HG03571 (cell line): ENCODE measurements at regions not wholly inside any gene's neighbourhood (a gene's known extent, or its start where the extent isn't known, plus 50 kb on each side); places are given as distances from the start of the nearest gene placed in this dataset.
"Not testable (repeated sequence)": the region's sequence is repeated elsewhere in the genome, so short reads cannot be mapped to it uniquely, and the experiment has no call there.

Experiments used
- ATAC-seq: cut with Tn5 transposase; IDR thresholded peaks from one replicate; pipeline ENCODE4 v1.9.1; 2021; ENCODE audit not compliant: unreplicated experiment

DNA sequence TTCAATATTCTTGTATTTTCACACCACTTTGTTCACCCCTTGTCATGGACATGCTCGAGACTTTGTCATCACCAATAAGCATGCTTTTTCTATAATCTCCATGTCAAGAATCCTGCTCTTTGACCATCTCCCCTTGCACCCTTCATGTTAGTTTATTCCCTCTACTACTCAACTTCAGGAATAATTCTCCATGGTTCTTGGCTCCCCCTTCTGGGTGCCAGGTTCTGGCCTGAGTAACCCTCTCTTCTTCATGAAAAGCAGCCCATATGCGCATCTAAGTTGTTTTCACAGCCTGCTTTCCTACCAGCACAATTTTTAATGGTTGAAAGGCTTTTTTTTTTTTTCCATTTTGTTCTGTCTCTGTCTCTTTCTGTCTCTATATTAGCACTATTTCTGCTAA lies 160.7 kb downstream of the LEPR start:
- no peak for ATAC-seq

DNA sequence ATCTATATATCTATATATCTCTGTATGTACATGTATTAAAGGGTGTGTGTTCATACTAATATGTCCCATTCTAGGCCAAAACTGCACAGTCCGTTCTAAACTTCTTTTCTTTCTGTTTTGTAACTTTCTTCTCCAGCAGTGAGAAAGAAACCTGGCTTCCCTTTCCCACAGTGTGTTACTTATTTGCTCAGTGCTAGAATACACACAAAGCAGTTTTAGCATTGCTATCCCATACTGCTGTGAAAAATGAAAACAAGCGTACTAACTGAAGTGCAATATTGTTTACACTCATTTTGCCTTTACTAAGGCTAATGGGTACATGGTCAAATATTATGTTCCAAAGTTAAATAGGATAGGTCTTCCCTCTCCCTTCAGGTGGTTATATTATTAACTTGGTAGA lies 163.9 kb downstream of the LEPR start:
- no peak for ATAC-seq

DNA sequence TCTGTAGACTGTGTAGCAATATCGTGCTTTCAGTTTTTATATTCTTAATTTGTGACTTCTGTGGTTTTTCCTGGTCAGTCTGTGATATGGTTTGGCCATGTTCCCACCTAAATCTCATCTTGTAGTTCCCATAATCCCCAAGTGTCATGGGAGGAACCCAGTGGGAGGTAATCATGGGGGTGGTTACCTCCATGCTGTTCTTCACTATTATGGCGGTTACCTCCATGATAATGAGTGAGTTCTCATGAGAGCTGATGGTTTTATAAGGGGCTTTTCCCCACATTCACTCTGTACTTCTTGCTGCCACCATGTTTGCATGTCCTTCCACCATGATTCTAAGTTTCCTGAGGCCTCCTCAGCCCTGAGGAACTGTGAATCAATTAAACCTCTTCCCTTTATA lies 169.8 kb downstream of the LEPR start:
- ATAC-seq, result no peak

DNA sequence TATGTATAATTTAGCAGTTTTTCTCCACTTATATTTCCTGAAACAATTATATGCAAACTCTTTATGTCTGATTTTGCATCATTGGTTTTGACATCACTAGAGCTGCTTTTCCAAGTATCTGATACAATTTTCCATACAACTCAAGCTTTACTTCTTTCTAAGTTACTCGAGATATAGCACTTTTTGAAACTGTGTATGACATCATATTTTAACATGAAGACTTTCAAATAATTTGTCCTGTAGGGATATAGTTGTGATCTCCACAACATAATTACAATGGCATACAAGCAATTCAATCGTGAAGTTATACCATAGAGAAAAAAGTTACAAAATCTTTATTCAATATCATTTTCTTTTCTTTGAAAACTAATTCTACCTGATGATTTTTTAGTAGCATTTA lies 173.0 kb downstream of the LEPR start:
- no peak for ATAC-seq

DNA sequence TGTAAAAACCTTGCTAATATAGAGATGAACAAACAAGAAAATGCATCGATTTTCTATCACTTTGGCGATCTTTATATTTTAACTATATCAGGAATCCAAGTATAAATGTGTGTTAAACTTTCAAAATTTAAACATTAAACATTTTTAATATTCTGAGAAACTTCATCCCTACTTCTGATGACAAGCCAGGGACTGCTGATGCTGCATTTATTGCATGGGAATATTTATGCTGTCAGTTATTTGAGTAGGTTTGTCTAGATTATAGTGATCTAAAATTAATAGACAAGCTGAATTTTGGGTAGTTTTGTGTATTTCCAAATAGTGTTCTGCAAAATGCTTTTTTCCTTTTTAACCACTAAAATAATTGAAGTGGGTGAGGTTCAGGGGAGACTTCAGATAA lies 175.3 kb downstream of the LEPR start:
- ATAC-seq, result no peak

DNA sequence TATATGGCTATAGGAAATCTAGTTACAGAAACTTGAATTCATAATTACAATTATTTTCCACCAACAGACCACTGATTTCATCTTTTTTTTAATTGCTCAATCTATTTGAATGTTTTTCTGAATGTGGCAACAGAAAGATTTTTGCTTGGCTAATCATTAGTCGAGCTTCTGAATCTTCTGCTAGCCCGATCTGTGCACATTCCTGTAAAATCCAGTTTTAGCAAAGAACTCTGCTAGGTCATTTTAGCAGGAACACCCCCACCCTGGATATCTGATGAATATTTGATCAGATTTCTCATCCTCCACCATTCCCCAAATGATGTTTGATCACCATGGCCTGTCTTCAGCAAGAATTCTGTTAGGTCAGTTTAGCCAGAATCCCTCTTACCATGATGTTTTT lies 176.3 kb downstream of the LEPR start:
- ATAC-seq, result no peak

DNA sequence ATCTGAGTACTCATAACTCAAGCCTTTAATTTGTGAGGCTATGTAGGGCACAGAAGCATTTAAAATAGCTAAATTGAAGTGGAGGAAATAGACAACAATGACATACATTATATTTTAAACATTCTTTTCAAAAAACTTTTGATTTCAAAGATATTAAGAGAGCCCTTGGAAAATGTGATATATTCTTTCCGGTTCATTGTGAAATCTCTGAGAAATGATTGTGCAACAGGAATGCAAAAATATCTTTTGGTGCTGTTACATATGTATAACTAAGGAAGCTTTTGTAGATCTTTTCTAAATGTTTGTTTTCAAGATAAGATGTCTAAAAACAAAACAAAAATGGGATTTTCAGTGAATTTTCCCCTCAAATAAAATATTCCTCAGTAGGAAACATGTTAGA lies 185.2 kb downstream of the LEPR start:
- ATAC-seq, result no peak

DNA sequence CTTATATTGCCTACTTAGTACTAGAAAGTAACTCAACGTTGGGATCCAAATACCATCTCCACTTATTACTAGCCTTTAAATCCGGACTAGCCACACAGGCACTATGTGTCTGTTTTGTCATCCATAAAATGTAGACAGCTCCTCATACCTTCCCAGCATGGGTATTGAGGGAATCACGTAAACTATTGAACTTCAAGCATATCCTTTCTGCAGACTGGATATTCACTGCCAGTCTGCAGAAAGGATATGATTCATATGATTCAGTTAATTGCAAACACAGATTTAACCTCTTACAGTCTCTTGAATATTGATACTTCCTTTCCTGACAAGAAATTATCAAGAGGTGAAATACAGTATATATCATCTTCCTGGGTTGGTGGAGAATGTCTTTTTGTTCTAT lies 186.0 kb downstream of the LEPR start:
- no peak for ATAC-seq

DNA sequence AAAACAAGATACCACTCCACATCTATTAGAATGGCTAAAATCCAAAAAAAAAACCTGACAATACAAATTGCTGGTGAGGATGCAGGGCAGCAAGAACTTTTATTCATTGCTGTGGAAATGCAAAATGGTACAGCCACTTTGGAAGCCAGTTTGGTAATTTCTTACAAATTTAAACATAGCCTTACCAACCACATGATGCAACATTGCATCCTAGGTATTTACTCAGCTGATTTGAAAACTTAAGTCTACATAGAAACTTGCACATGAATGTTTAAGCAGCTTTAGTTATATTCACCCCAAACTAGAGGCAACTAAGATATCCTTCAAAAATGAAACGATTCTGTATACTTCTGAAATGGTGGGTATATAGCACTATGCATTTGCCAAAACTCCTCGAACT lies 178.8 kb upstream of the PDE4B start:
- no peak for ATAC-seq

DNA sequence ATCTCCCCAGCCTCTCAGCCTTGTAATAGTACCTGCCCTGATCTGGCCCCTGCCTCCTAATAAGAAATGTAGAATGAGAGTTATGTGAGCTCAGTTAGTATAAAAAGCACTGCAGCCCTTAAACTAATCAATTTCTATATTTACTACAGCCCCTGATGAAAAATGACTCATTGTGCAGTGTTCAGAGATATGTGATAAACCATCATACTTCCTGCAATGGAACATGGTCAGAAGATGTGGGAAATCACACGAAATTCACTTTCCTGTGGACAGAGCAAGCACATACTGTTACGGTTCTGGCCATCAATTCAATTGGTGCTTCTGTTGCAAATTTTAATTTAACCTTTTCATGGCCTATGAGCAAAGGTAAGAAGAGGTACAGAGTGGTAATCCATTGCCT lies 176.8 kb upstream of the PDE4B start:
- no peak for ATAC-seq

DNA sequence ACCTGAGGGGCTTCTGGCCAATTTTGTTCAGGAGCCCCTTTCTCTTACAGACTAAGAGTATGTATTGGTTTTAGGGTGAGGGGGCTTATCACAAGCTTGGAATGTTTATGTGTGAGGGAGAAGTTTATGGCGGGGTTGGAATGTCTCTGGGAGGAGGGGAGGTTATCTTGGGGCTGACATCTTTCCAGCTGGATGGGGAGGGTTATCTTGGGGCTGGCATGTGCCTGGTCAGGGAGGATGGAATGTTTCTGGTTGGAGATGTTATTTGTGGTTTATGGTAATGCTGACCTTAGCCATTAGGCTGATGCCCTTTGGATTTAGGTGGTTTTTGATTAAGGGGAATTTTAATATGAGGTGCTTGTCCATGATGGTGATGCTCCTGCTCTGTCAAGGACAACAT lies 171.0 kb upstream of the PDE4B start:
- ATAC-seq, result not testable (repeated sequence)

DNA sequence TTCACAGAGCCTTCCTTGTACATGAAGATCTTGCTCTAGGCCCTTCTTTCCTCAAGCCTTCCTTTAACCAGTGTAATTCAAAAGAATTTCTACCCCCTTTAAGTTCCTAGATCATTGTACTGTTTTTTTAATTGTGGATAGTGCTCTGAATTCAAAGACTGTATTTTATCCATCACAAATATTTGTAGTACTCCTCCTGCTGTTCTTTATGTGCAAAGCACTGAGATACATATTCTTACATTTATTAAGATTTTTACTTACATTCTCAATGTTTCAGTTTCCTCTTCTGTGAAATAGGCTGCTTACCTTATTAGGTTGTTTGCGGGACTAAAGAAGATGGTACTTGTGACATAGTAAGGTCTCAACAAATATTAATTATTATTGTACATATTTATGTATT lies 168.8 kb upstream of the PDE4B start:
- no peak for ATAC-seq

DNA sequence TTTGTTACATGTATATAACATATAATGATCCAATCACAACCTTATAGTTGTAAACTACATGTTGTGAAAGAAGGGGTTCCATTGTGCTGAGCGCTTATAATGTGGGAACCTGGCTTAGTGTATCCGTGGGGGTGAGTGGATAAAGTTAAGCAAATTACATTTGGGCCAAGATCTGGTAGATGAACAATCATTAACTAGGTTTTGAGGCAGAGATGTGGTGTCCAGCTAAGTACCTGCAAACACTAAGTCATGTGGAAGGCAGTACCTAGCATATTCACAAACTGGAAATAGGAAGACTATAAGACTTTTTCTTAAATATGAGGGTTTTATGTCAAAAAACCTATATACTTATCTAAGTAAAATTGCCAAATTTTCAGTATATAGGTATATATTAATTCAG lies 167.2 kb upstream of the PDE4B start:
- no peak for ATAC-seq

DNA sequence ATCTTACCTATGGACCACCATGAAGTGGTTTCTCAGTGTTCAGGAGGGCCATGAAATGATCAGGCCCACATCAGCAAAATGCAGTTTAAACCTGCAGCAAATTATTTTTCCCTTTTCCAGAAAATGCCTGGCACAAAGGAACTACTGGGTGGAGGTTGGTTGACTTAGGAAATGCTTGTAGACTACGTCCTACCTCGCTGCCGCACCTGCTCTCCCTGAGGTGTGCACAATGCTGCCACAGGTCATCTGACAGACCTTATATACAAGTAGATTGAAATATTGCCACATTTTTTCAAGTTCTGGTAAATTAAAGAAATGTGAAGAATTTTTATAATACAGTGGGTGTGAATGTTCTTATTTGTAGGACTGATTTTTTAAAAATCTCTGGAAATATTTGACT lies 166.7 kb upstream of the PDE4B start:
- no peak for ATAC-seq

DNA sequence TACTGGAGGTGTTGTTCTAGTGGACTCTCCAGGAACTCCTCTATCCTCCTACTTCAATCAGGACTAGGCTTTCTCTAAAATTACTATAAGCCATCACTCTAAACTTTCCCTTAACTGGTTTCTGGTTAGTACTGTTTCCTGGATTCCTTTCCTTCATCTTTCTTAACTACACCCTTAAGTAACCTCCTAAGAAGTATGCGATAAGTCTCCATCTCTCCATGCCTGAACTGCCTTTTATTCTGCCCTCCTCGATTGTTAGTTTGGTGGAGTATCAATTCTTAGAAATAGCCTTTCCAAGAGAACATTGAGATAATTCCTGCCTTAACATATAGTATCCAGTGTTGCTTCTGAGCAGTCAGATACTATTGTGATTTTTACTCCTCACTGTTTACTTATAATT lies 162.9 kb upstream of the PDE4B start:
- no peak for ATAC-seq

DNA sequence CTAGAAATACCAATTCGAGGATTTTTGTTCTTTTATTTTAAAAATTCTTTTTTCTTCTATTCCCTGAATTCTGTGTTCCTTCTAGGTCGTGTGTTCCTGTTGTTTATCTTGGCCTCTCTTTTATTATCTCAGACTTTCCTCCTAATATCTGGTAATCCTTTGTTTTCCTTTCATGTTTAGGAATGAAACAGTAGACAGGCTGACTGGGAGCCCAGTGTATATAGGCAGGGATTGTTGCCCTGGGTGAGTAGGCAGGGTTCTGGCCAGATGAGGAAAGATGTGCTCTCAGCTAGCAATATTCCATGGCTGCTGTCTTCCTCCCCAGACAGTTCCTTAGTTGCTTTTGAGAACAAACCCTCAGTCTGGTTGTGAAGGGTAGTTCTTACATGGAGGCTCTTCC lies 161.8 kb upstream of the PDE4B start:
- ATAC-seq, result no peak

DNA sequence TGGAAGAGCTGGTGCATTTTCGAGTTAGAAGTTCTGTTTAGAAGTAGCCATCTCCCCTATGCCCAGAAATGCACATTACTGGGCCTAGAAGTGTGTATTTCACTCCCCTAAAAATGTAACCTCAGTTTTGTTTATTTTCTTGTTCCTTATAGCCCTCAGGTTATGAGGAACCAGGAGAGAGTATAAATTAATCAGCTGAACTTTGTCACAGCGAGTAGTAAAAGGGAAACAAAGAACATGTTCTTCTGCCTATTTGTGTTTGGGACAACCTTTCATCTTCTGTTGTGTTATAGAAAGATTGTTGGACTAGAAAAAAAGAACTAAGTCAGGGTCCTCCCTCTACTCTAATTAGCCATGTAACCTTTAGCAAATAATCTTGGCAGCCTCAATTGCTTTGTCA lies 160.5 kb upstream of the PDE4B start:
- no peak for ATAC-seq

DNA sequence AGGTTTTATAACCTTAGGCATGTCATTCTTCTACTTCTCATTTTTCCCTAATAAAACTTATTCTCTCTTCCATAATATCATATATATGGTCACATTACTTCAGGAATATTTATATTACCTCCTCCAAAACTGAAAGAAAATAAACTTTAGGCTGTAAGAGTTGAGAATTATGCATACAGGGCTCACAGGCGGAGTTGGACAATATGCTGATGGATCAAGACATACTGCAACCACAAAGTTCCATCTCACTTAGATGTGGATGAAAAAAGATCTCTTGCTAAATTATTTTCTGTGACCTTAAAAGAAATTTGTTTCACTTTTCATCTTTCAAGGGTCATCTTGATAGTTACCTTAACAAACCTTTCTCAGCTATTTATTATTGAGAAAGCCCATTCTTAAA lies 152.6 kb upstream of the PDE4B start:
- no peak for ATAC-seq

DNA sequence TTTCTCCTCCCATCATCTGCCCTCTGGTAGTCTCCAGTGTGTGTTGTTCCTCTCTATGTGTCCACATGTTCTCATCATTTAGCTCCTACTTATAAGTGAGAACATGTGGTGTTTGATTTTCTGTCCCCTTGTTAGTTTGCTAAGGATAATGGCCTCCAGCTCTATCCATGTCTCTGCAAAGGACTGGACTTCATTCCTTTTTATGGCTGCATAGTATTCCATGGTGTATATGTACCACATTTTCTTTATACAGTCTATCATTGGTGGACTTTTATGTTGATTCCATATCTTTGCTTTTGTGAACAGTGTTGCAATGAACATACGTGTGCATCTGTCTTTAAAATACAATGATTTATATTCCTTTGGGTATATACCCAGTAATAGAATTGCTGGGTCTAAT lies 143.5 kb upstream of the PDE4B start:
- ATAC-seq, result not testable (repeated sequence)

DNA sequence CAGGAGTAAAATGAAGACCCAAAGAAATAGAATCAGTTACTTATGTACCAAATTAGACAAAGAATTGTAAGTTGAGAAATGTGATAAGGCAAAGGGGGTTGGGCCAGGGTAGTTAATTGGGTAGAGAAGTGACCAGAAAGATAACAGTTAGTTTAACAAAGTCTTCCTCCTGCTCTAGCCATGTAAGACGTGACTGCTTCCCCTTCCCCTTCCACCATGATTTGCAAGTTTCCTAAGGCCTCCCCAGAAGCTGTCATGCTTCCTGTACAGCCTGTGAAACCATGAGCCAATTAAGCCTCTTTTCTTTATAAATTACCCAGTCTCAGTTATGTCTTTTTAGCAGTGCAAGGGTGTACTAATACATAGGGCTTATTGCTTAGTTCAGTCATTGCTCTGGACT lies 142.0 kb upstream of the PDE4B start:
- no peak for ATAC-seq

DNA sequence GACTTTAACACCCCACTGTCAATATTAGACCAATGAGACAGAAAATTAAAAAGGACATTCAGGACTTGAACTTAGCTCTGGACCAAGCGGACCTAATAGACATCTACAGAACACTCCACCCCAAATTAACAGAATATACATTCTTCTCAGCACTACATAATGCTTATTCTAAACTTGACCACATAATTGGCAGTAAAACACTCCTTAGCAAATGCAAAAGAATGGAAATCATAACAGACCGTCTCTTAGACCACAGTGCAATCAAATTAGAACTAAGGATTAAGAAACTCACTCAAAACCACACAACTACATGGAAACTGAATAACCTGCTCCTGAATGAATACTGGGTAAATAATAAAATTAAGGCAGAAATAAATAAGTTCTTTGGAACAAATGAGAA lies 138.2 kb upstream of the PDE4B start:
- ATAC-seq, result not testable (repeated sequence)

DNA sequence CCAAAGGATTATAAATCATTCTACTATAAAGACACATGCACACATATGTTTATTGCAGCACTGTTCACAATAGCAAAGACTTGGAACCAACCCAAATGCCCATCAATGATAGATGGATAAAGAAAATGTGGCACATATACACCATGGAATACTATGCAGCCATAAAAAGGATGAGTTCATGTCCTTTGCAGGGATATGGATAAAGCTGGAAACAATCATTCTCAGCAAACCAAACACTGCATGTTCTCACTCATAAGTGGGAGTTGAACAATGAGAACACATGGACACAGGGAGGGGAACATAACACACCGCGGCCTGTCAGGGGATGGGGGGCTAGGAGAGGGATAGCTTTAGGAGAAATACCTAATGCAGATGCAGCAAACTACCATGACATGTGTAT lies 135.1 kb upstream of the PDE4B start:
- not testable (repeated sequence) for ATAC-seq

DNA sequence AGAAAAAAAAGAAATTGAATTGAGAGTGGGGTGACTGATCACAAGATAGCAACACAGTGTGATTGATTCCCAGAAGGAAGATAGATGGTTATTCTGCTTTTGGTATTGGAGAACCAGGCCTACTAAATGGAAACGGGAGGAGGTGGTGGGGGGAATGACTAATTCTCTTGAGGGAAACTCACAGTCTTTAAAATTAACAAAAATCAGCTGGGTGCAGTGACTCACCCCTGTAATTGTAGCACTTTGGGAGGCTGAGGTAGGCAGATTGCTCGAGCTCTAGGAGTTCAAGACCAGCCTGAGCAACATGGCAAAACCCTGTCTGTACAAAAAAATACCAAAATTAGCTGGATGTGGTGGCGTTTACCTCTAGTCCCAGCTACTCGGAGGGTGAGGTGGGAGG lies 134.6 kb upstream of the PDE4B start:
- no peak for ATAC-seq

DNA sequence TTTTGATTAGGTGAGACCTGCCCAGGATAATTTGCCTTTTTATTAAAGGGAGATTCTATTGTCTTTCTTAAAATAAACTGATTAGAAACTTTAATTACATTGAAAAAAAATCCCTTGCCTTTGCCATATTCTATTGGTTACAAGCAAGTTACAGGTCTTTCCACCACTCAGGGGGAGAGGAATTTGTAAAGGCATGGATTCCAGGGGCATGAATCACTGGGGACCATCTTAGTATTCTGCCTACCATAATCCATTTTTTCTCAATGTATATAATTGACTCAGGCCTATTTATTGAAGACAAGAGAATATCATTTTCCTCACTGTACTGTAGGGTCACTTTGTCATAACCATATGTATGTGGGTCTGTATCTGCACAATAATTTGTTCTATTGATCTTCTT lies 124.3 kb upstream of the PDE4B start:
- ATAC-seq, result no peak
